WERI-Rb-1 (cell line): ENCODE measurements at regions not wholly inside any gene's neighbourhood (a gene's known extent, or its start where the extent isn't known, plus 50 kb on each side); places are given as distances from the start of the nearest gene placed in this dataset.
"Not testable (repeated sequence)": the region's sequence is repeated elsewhere in the genome, so short reads cannot be mapped to it uniquely, and the experiment has no call there.

Source experiments
- DNase-seq: peaks from one replicate; pipeline ENCODE4 v3.0.0-alpha.2; 2020
- H3K27ac ChIP-seq: fragments of 250-450 bp; sonication (Bioruptor Pico); 2 replicates; pipeline ENCODE4 v1.5.1; 2020; ENCODE audit warnings: mild to moderate bottlenecking, moderate library complexity
- H3K27me3 ChIP-seq: fragments of 250-450 bp; sonication (Bioruptor Pico); 2 replicates; pipeline ENCODE4 v1.5.1; 2021; ENCODE audit warnings: mild to moderate bottlenecking, low read depth, moderate library complexity; ENCODE audit not compliant: insufficient read depth, severe bottlenecking
- H3K36me3 ChIP-seq: fragments of 250-450 bp; sonication (Bioruptor Pico); 2 replicates; pipeline ENCODE4 v1.5.1; 2020; ENCODE audit warnings: mild to moderate bottlenecking, moderate library complexity
- H3K4me3 ChIP-seq: 2 replicates; pipeline ENCODE4 v1.5.1; 2011; ENCODE audit warnings: low read depth, mild to moderate bottlenecking, control low read depth, low read length
- H3K9me3 ChIP-seq: fragments of 250-450 bp; sonication (Bioruptor Pico); 2 replicates; pipeline ENCODE4 v1.5.1; 2021; ENCODE audit warnings: mild to moderate bottlenecking, moderate library complexity; ENCODE audit not compliant: severe bottlenecking
- CTCF ChIP-seq: IDR thresholded peaks from 2 replicates; pipeline ENCODE4 v1.5.1; 2011; ENCODE audit warnings: low read depth, mild to moderate bottlenecking, control low read depth, inconsistent platforms, low read length

- no peak overlapping the region for H3K4me3 ChIP-seq
- H3K9me3 ChIP-seq: no peaks in the 10 kb centered on the region
- DNase-seq: no peak
- TF ChIP-seq CTCF: no peak
- H3K27ac ChIP-seq: no peak overlapping the region
- H3K36me3 ChIP-seq: no peaks in the 10 kb centered on the region
- H3K27me3 ChIP-seq: no peaks in the 10 kb centered on the region
Measured at GRCh38 chr5:158039911-158040347, 181.0 kb upstream of the CLINT1 start.

GRCh38 chr5:158039441-158039840 lies 180.5 kb upstream of the CLINT1 start:
- H3K9me3 ChIP-seq: peaks cover 5% of the 10 kb centered on the region
- no peak overlapping the region for H3K27ac ChIP-seq
- H3K4me3 ChIP-seq: no peak overlapping the region
- no peak for TF ChIP-seq CTCF
- H3K36me3 ChIP-seq: no peaks in the 10 kb centered on the region
- DNase-seq: no peak
- no peaks in the 10 kb centered on the region for H3K27me3 ChIP-seq

- DNase-seq, H3K27me3 ChIP-seq, H3K36me3 ChIP-seq, H3K4me3 ChIP-seq, H3K27ac ChIP-seq, H3K9me3 ChIP-seq: not testable (repeated sequence)
Measured at GRCh38 chr5:158036983-158037595, 178.1 kb upstream of the CLINT1 start.

GRCh38 chr5:158034586-158034985 lies 175.6 kb upstream of the CLINT1 start:
- H3K36me3 ChIP-seq, H3K4me3 ChIP-seq, H3K9me3 ChIP-seq, H3K27ac ChIP-seq, DNase-seq, H3K27me3 ChIP-seq: not testable (repeated sequence)

GRCh38 chr5:158033724-158034123 lies 174.8 kb upstream of the CLINT1 start:
- peaks cover 8% of the 10 kb centered on the region for H3K9me3 ChIP-seq
- no peak overlapping the region for H3K4me3 ChIP-seq
- no peak for TF ChIP-seq CTCF
- H3K27me3 ChIP-seq: no peaks in the 10 kb centered on the region
- DNase-seq: no peak
- no peak overlapping the region for H3K27ac ChIP-seq
- H3K36me3 ChIP-seq: no peaks in the 10 kb centered on the region

- no peaks in the 10 kb centered on the region for H3K27me3 ChIP-seq
- H3K9me3 ChIP-seq: peaks cover 8% of the 10 kb centered on the region
- no peak overlapping the region for H3K4me3 ChIP-seq
- no peak for DNase-seq
- no peak overlapping the region for H3K27ac ChIP-seq
- no peak for TF ChIP-seq CTCF
- H3K36me3 ChIP-seq: no peaks in the 10 kb centered on the region
Measured at GRCh38 chr5:158033076-158033475, 174.1 kb upstream of the CLINT1 start.

GRCh38 chr5:158032246-158032645 lies 173.3 kb upstream of the CLINT1 start:
- DNase-seq: no peak
- Histone ChIP-seq H3K27me3 (no peaks in the 10 kb centered on the region), H3K9me3 (peaks cover 8% of the 10 kb centered on the region), H3K36me3 (no peaks in the 10 kb centered on the region), H3K4me3 (no peak overlapping the region), H3K27ac (no peak overlapping the region)
- no peak for TF ChIP-seq CTCF
